H1 (cell line): ENCODE measurements at regions not wholly inside any gene's neighbourhood (a gene's known extent, or its start where the extent isn't known, plus 50 kb on each side); places are given as distances from the start of the nearest gene placed in this dataset.

Source experiments
- CTCF ChIA-PET: fragments of 300-600 bp; sonication (Branson Sonifier 250); formaldehyde crosslinking; loops from one replicate; lab custom pipeline; 2021; ENCODE audit not compliant: partially characterized antibody; lab: Charles Lee
- POLR2A ChIA-PET: fragments of 300-600 bp; sonication (Branson Sonifier 250); formaldehyde crosslinking; loops from one replicate; lab custom pipeline; 2021; ENCODE audit warnings: inconsistent platforms; ENCODE audit not compliant: partially characterized antibody; lab: Charles Lee
- DNase-seq, 2 experiments: peaks; one replicate each; pipeline versions ENCODE4 v3.0.0 to v3.0.0-alpha.2; 2010 to 2022; ENCODE audit warnings: low spot score in 2 of 2, low read depth in 1 of 2, mixed read lengths in 1 of 2
- FAIRE-seq: peaks from 2 replicates; lab custom pipeline; 2011; peaks lifted over from hg19 to GRCh38; lab: Jason Lieb, UNC
- H2AFZ ChIP-seq: 2 replicates; pipeline ENCODE4 v1.8.1; 2012; ENCODE audit warnings: low read length, inconsistent platforms
- H2AK5ac ChIP-seq: 2 replicates; pipeline ENCODE4 v1.6.1; 2013; ENCODE audit warnings: low read depth, low read length
- H2BK120ac ChIP-seq: replicated peaks from 2 replicates; pipeline ENCODE3; 2013; ENCODE audit warnings: low read depth, low read length, inconsistent platforms
- H2BK12ac ChIP-seq: 2 replicates; pipeline ENCODE4 v1.6.1; 2013; ENCODE audit warnings: low read depth, low read length
- H2BK15ac ChIP-seq: 2 replicates; pipeline ENCODE4 v1.6.1; 2013; ENCODE audit warnings: low read length
- H2BK20ac ChIP-seq: 2 replicates; pipeline ENCODE4 v1.6.1; 2013; ENCODE audit warnings: low read length
- H2BK5ac ChIP-seq: 2 replicates; pipeline ENCODE4 v1.6.1; 2013; ENCODE audit warnings: low read depth, low read length
- H3K14ac ChIP-seq: 2 replicates; pipeline ENCODE4 v1.6.1; 2013; ENCODE audit warnings: inconsistent platforms; ENCODE audit not compliant: insufficient read length
- H3K18ac ChIP-seq: 2 replicates; pipeline ENCODE4 v1.6.1; 2013; ENCODE audit warnings: low read length; ENCODE audit errors: extremely low read depth
- H3K23ac ChIP-seq: 2 replicates; pipeline ENCODE4 v1.6.1; 2013; ENCODE audit warnings: inconsistent platforms; ENCODE audit not compliant: insufficient read length
- H3K23me2 ChIP-seq: 2 replicates; pipeline ENCODE4 v1.6.1; 2013; ENCODE audit warnings: low read depth, low read length
- H3K27ac ChIP-seq: 2 replicates; pipeline ENCODE4 v1.6.1; 2011; ENCODE audit warnings: low read depth, low read length, inconsistent platforms
- H3K27me3 ChIP-seq, 4 experiments: replicated peaks in 1 of 4; 1 replicate in 1 of 4; 2 replicates in 3 of 4; pipeline versions ENCODE4 v1.6.1 to v1.8.1; 2011 to 2013; ENCODE audit warnings: low read length in 3 of 4, mild to moderate bottlenecking in 3 of 4, inconsistent platforms in 2 of 4, mixed read lengths in 2 of 4, moderate library complexity in 1 of 4; ENCODE audit not compliant: control insufficient read depth in 3 of 4, insufficient read depth in 3 of 4; ENCODE audit errors: extremely low read depth in 1 of 4
- H3K36me3 ChIP-seq, 4 experiments: 2 replicates each; pipeline versions ENCODE4 v1.6.1 to v1.8.1; 2011 to 2013; ENCODE audit warnings: mild to moderate bottlenecking in 4 of 4, low read length in 3 of 4, moderate library complexity in 2 of 4, control low read depth in 1 of 4, inconsistent platforms in 1 of 4; ENCODE audit not compliant: insufficient read depth in 4 of 4, control insufficient read depth in 2 of 4
- H3K4ac ChIP-seq: replicated peaks from 2 replicates; pipeline ENCODE3; 2013; ENCODE audit warnings: low read length, low read depth, mixed read lengths, inconsistent platforms; ENCODE audit not compliant: insufficient read length
- H3K4me1 ChIP-seq, 4 experiments: replicated peaks in 1 of 4; 1 replicate in 1 of 4; 2 replicates in 3 of 4; pipeline versions ENCODE4 v1.6.1 to v1.8.1; 2011 to 2013; ENCODE audit warnings: low read length in 3 of 4, inconsistent platforms in 2 of 4, mixed read lengths in 1 of 4; ENCODE audit not compliant: insufficient read depth in 4 of 4, control insufficient read depth in 3 of 4
- H3K4me2 ChIP-seq, 2 experiments: 2 replicates each; pipeline versions ENCODE4 v1.6.1 to v1.8.1; 2011 to 2013; ENCODE audit warnings: low read depth in 2 of 2, low read length in 2 of 2, control low read depth in 1 of 2, inconsistent platforms in 1 of 2, mild to moderate bottlenecking in 1 of 2; ENCODE audit not compliant: insufficient read depth in 1 of 2
- H3K4me3 ChIP-seq, 4 experiments: fragments of 200-600, 300-600 bp in 1 of 4; sonication (generic), shearing (Covaris generic), sonication (Bioruptor Twin) in 1 of 4; 2 replicates each; pipeline versions ENCODE4 v1.5.1 to v1.8.1; 2011 to 2016; ENCODE audit warnings: low read length in 4 of 4, low read depth in 3 of 4, control low read depth in 2 of 4, inconsistent platforms in 2 of 4, mild to moderate bottlenecking in 2 of 4, mixed read lengths in 1 of 4, moderate library complexity in 1 of 4; ENCODE audit not compliant: insufficient read depth in 2 of 4; ENCODE audit errors: extremely low read depth in 1 of 4
- H3K56ac ChIP-seq: replicated peaks from 2 replicates; pipeline ENCODE3; 2013; ENCODE audit warnings: low read depth, mild to moderate bottlenecking, mixed read lengths, low read length, inconsistent platforms; ENCODE audit not compliant: insufficient read length
- H3K79me1 ChIP-seq: 2 replicates; pipeline ENCODE4 v1.6.1; 2013; ENCODE audit warnings: low read depth, low read length, control low read depth
- H3K79me2 ChIP-seq, 2 experiments: 2 replicates each; pipeline versions ENCODE4 v1.6.1 to v1.8.1; 2012 to 2013; ENCODE audit warnings: low read length in 2 of 2, mild to moderate bottlenecking in 2 of 2, inconsistent platforms in 1 of 2; ENCODE audit not compliant: insufficient read depth in 2 of 2, control insufficient read depth in 1 of 2
- H3K9ac ChIP-seq, 4 experiments: replicated peaks in 1 of 4; 1 replicate in 1 of 4; 2 replicates in 3 of 4; pipeline versions ENCODE4 v1.6.1 to v1.8.1; 2011 to 2013; ENCODE audit warnings: low read depth in 3 of 4, low read length in 3 of 4, control low read depth in 2 of 4, mild to moderate bottlenecking in 2 of 4, moderate library complexity in 2 of 4, inconsistent platforms in 1 of 4; ENCODE audit errors: extremely low read depth in 1 of 4
- H3K9me3 ChIP-seq, 2 experiments: 2 replicates each; pipeline versions ENCODE4 v1.6.1 to v1.8.1; 2012 to 2013; ENCODE audit warnings: mild to moderate bottlenecking in 2 of 2, moderate library complexity in 2 of 2, control low read depth in 1 of 2, inconsistent platforms in 1 of 2, low read depth in 1 of 2, low read length in 1 of 2, mixed read lengths in 1 of 2; ENCODE audit not compliant: insufficient read depth in 2 of 2
- H4K20me1 ChIP-seq, 2 experiments: replicated peaks in 1 of 2; 2 replicates each; pipeline versions ENCODE3 to v1.8.1; 2011 to 2013; ENCODE audit warnings: inconsistent platforms in 2 of 2, low read length in 2 of 2, mild to moderate bottlenecking in 1 of 2; ENCODE audit not compliant: insufficient read depth in 2 of 2, control insufficient read depth in 1 of 2
- H4K5ac ChIP-seq: 2 replicates; pipeline ENCODE4 v1.6.1; 2013; ENCODE audit warnings: low read length, low read depth, mixed read lengths, inconsistent platforms; ENCODE audit not compliant: insufficient read length
- H4K8ac ChIP-seq: 2 replicates; pipeline ENCODE4 v1.8.0; 2013; ENCODE audit warnings: mild to moderate bottlenecking, moderate library complexity, low read length, inconsistent platforms; ENCODE audit not compliant: insufficient read depth; ENCODE audit errors: extremely low read depth
- H4K91ac ChIP-seq: replicated peaks from 2 replicates; pipeline ENCODE3; 2013; ENCODE audit warnings: low read length, mixed read lengths, inconsistent platforms; ENCODE audit not compliant: insufficient read length
- BRCA1 ChIP-seq: IDR thresholded peaks from 2 replicates; pipeline ENCODE4 v1.6.1; 2012; ENCODE audit warnings: low read depth, low read length, improper control_type of control experiment
- CREB1 ChIP-seq: IDR thresholded peaks from 2 replicates; pipeline ENCODE4 v1.6.1; 2012; ENCODE audit warnings: inconsistent platforms
- HDAC6 ChIP-seq: IDR thresholded peaks from one replicate; pipeline ENCODE4 v1.7.1; 2012; ENCODE audit warnings: low read depth, mild to moderate bottlenecking, inconsistent platforms, low read length, moderate library complexity
- SIX5 ChIP-seq: IDR thresholded peaks from 2 replicates; pipeline ENCODE4 v1.6.1; 2011; ENCODE audit warnings: mild to moderate bottlenecking, low read depth, low read length
- SP1 ChIP-seq: IDR thresholded peaks from 2 replicates; pipeline ENCODE4 v1.6.1; 2011; ENCODE audit warnings: low read depth, low read length
- WGBS, 2 experiments: shearing (Covaris generic) in 1 of 2; methylation state at CpG; one replicate each; pipeline versions ENCODE4 v1.1.6 to v1.1.7; 2013 to 2015; ENCODE audit warnings: low lambda C conversion rate in 2 of 2, mixed read lengths in 2 of 2, inconsistent platforms in 1 of 2, low coverage in 1 of 2, missing lambda C conversion rate in 1 of 2; ENCODE audit not compliant: insufficient replicate concordance in 2 of 2, insufficient coverage in 1 of 2, insufficient read length in 1 of 2; ENCODE audit errors: extremely low coverage in 1 of 2, missing lambda C conversion rate in 1 of 2; 5-methylcytosine and 5-hydroxymethylcytosine counted together
- TF ChIP-seq, protein P1 (sequence below): IDR thresholded peaks from 2 replicates; pipeline ENCODE4 v1.6.1; 2011; ENCODE audit warnings: low read length, improper control_type of control experiment

DNA sequence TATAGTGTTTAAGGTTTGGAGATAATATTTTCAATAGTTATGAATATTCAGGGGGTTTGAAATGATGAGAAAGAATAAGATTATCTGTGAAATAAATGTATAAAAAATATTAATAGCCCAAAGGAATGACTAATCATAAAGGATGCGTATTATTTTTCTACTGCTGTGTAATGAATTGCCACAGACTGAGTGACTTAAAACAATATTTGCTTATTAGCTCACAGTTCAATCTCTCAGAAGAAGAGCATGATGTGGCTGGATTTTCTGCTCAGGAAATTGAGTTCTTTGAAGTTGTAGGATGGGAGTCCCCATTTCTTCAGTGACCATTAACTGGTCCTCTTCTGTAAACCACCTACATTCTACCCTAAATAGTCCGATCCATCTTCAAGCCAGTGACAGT, 1680.8 kb upstream of the AGA start:
- Histone ChIP-seq H4K5ac (no peak overlapping the region), H3K27me3 (no peaks in the 10 kb centered on the region), H3K79me1 (no peaks in the 10 kb centered on the region), H3K23me2 (no peaks in the 10 kb centered on the region), H3K56ac (no peak overlapping the region), H2BK15ac (no peak overlapping the region), H3K27ac (no peak overlapping the region)
- TF ChIP-seq HDAC6 (no peak), BRCA1 (no peak), SP1 (no peak), CREB1 (no peak), SIX5 (no peak)
- TF ChIP-seq, protein P1, sequence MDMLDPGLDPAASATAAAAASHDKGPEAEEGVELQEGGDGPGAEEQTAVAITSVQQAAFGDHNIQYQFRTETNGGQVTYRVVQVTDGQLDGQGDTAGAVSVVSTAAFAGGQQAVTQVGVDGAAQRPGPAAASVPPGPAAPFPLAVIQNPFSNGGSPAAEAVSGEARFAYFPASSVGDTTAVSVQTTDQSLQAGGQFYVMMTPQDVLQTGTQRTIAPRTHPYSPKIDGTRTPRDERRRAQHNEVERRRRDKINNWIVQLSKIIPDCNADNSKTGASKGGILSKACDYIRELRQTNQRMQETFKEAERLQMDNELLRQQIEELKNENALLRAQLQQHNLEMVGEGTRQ: no peak
- TF ChIP-seq, all 59 proteins: peak for 0
- H4K20me1 ChIP-seq: no peaks in the 10 kb centered on the region
- no peaks in the 10 kb centered on the region for H3K36me3 ChIP-seq
- H3K79me2 ChIP-seq: no peaks in the 10 kb centered on the region
- no peak for DNase-seq
- no peak overlapping the region for H3K18ac ChIP-seq
- no peak overlapping the region for H2AFZ ChIP-seq
- H3K23ac ChIP-seq: no peak overlapping the region
- no peak overlapping the region for H2BK20ac ChIP-seq
- 100% methylated on average over 2 of the region's 2 CpGs; no CpG with 5 or more reads in 1 of the 2 experiments for WGBS, 2 experiments
- POLR2A ChIA-PET: interaction anchor here (0.7 kb wide), 1 partner anchor 1292 kb away, joined by 4 read pairs; no protein-coding TSS in a partner anchor
- no peak overlapping the region for H4K8ac ChIP-seq
- H3K4me3 ChIP-seq: no peak overlapping the region
- no peaks in the 10 kb centered on the region for H3K9me3 ChIP-seq
- CTCF ChIA-PET: no interaction called here
- no peak overlapping the region for H3K9ac ChIP-seq
- no peak overlapping the region for H2AK5ac ChIP-seq
- no peak overlapping the region for H3K4me2 ChIP-seq
- no peak for FAIRE-seq
- H3K14ac ChIP-seq: no peak overlapping the region
- no peak overlapping the region for H4K91ac ChIP-seq
- H2BK5ac ChIP-seq: no peak overlapping the region
- H2BK12ac ChIP-seq: no peak overlapping the region
- peak overlapping the region; percentile 12 for H3K4ac ChIP-seq
- no peak overlapping the region for H2BK120ac ChIP-seq
- peaks cover 1 to 5% (median 4%) of the 10 kb centered on the region in 4 experiments; a peak in 3 of 7 replicates for H3K4me1 ChIP-seq
